Aorta (tissue), 5 donors: ENCODE measurements at regions not wholly inside any gene's neighbourhood (a gene's known extent, or its start where the extent isn't known, plus 50 kb on each side); places are given as distances from the start of the nearest gene placed in this dataset.
"Not testable (repeated sequence)": the region's sequence is repeated elsewhere in the genome, so short reads cannot be mapped to it uniquely, and the experiment has no call there.

Source experiments
- ATAC-seq: fragments of 200-7000 bp; cut with Tn5 transposase; one replicate; pipeline ENCODE4 v1.9.1; 2022; ENCODE audit warnings: moderate library complexity; ENCODE audit not compliant: low FRiP score
- DNase-seq, 2 donors: peaks; one replicate each; pipeline ENCODE4 v3.0.0-alpha.2; 2020
- H3K27ac ChIP-seq, 2 donors: one replicate each; pipeline ENCODE4 v1.5.1; 2013; ENCODE audit warnings: low read length in 2 of 2, mild to moderate bottlenecking in 2 of 2, moderate library complexity in 2 of 2, control low read depth in 1 of 2, inconsistent platforms in 1 of 2, low read depth in 1 of 2
- H3K27me3 ChIP-seq, 2 donors: one replicate each; pipeline ENCODE4 v1.6.1; 2013; ENCODE audit warnings: control low read depth in 1 of 2, low read length in 1 of 2, mild to moderate bottlenecking in 1 of 2, moderate library complexity in 1 of 2; ENCODE audit not compliant: insufficient read depth in 2 of 2, control insufficient read depth in 1 of 2
- H3K36me3 ChIP-seq, 2 donors: one replicate each; pipeline ENCODE4 v1.6.1; 2013; ENCODE audit warnings: control low read depth in 1 of 2, low read length in 1 of 2, mild to moderate bottlenecking in 1 of 2; ENCODE audit not compliant: insufficient read depth in 2 of 2, control insufficient read depth in 1 of 2
- H3K4me1 ChIP-seq, 2 donors: one replicate each; pipeline ENCODE4 v1.6.1; 2013; ENCODE audit warnings: low read length in 2 of 2, control low read depth in 1 of 2, mild to moderate bottlenecking in 1 of 2, moderate library complexity in 1 of 2; ENCODE audit not compliant: insufficient read depth in 2 of 2, control insufficient read depth in 1 of 2
- H3K4me3 ChIP-seq, 2 donors: one replicate each; pipeline ENCODE4 v1.5.1; 2013; ENCODE audit warnings: low read length in 2 of 2, control low read depth in 1 of 2, mild to moderate bottlenecking in 1 of 2
- H3K9me3 ChIP-seq: one replicate; pipeline ENCODE4 v1.6.1; 2013; ENCODE audit warnings: mild to moderate bottlenecking, low read length; ENCODE audit not compliant: control insufficient read depth
- WGBS, 2 donors: extraction: QIAGEN DNeasy Blood & Tissue Kit; methylation state at CpG; one replicate each; pipeline ENCODE4 v1.1.7; 2013; 5-methylcytosine and 5-hydroxymethylcytosine counted together
- intact Hi-C, 2 donors: fragments of 100-400 bp; cut with DNase I; formaldehyde crosslinking; loops; one replicate each; pipeline versions ENCODE4 v1.14.2 to v1.15.0; 2022
- donor health status: healthy with polysubstance abuse.
- donor health status: Bipolar disorder and iron deficiency.
- donor health status: DM: no; HTN: no; CAD: no.
- donor health status: DM: no; HTN: no; CAD: no.
- donor health status: DM: yes; HTN: yes; CAD: no.

DNA sequence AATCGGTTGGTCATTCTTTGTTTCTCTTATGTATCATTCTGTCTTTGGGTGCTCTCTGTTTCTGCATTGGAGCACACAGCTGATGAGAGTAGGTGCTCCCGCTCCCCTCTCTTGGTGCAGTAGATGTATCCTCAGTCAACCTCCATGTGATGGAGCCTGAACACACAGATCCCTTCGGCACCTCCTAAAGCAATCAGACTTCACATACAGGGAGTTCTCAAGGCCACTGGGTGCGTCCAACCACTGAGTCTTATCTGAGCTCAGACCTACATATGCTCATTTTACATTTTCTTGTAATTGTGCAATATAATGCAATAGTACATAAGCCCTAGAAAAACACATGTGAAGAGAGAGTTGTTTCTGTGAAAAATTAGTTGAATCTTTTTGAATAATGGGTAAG, 198.1 kb upstream of the ATP10A start:
- 84 to 90% methylated on average over 4 of the region's 4 CpGs for WGBS, 2 donors
- ATAC-seq (no peak), DNase-seq (no peak)
- intact Hi-C loops, result loop anchor here in 1 of 2 donors (10.0 kb wide), 1 partner anchor 56 kb away; no protein-coding TSS in a partner anchor
- H3K9me3 ChIP-seq, result peaks cover 2% of the 10 kb centered on the region
- H3K4me3 ChIP-seq, result no peak overlapping the region
- H3K36me3 ChIP-seq, result no peaks in the 10 kb centered on the region
- H3K27ac ChIP-seq, result no peak overlapping the region
- H3K27me3 ChIP-seq, result peaks cover 0 to 2% of the 10 kb centered on the region in 2 donors
- no peaks in the 10 kb centered on the region for H3K4me1 ChIP-seq

DNA sequence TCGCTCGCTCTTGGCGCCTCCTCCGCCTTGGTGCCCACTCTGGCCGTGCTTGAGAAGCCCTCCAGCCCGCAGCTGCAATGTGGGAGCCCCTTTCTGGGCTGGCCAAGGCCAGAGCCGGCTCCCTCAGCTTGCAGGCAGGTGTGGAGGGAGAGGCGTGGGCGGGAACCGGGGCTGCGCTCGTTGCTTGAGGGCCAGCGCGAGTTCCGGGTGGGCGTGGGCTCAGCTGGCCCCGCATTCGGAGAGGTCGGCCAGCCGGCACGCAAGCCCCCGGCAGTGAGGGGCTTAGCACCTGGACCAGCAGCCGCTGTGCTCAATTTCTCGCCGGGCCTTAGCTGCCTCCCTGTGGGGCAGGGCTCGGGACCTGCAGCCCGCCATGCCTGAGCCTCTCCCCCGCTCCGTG, 193.6 kb upstream of the ATP10A start:
- ATAC-seq, H3K9me3 ChIP-seq, H3K36me3 ChIP-seq, H3K27me3 ChIP-seq, intact Hi-C loops, DNase-seq, H3K27ac ChIP-seq, H3K4me3 ChIP-seq, H3K4me1 ChIP-seq: not testable (repeated sequence)
- WGBS, 2 donors, result 93 to 96% methylated on average over 24 to 29 of the region's 29 CpGs

DNA sequence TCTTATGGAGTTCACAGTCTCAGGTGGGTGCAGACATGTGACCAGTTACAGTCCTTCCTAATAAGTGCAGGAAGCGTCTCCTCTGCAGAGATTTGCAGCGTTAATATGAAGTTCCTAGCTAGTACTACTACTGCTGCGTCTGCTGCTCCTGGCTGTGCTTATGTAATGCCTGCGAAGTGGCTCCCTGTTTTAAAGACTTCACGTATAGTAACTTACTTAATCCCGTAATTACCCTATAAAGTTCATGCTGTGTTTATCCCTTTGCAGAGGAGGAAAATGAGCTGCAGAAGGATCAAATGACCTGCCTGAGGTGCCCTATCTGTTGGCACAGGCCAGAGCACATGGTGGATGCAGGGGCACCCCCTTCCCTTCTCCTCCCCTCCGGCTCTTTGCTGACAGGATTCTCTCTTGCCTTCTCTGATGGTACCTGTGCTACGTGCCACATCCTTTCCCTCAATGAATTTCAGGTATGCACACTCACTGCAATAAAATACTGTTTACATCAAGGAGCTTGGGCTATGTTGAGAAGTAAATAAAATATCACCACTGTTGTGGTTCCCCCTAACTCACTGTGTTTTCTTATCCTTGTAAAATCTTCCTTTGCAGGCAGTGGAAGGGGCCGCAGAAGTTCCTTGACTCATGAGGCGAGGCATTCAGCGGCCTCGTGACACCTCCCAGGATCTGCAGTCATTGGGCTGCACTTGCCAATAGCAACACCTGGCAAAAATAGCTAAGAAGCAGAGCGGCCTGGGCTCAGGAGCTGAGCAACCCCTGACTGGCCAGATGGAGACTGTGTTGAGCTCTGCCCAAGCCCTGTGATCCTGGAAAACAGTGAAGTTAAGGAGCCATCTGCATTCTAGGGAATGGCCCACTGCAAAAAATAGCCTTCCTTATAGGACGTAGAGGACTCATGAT, 188.9 kb upstream of the ATP10A start:
- Histone ChIP-seq H3K27me3 (no peaks in the 10 kb centered on the region), H3K9me3 (no peaks in the 10 kb centered on the region), H3K36me3 (no peaks in the 10 kb centered on the region), H3K4me1 (no peaks in the 10 kb centered on the region), H3K4me3 (peak overlapping the region in 1 of 2 donors; percentile 4), H3K27ac (peak overlapping the region in 1 of 2 donors; percentile 37)
- intact Hi-C loops, result loop anchor here in 1 of 2 donors (1.0 kb wide), 1 partner anchor 30 kb away; no protein-coding TSS in a partner anchor
- 22 to 41% methylated on average over 14 of the region's 14 CpGs for WGBS, 2 donors
- peak; percentile 91 for ATAC-seq
- peak; percentile 87 to 89 for DNase-seq

DNA sequence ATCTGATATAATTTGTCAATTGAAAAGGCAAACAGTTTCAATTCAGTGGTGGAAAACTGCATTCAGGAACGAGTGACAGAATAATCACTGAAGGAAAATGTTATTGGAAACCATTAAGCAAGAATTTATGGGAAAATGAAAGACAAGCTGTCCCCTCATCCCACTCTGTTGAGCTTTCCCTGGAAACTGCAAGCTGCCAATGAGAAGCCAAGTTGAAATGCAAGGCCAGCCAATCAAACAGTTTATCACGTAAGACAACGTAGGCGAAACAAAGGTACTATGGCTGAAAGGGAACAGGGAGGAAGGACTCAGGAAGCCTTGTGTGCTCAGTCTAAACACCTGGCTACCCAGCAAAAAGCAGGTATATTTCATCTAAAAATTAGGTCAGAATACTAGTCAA, 187.9 kb upstream of the ATP10A start:
- Histone ChIP-seq H3K27ac (no peak overlapping the region), H3K4me1 (no peaks in the 10 kb centered on the region), H3K4me3 (no peak overlapping the region), H3K27me3 (no peaks in the 10 kb centered on the region), H3K9me3 (no peaks in the 10 kb centered on the region), H3K36me3 (no peaks in the 10 kb centered on the region)
- intact Hi-C loops, result loop anchor here in 1 of 2 donors (1.0 kb wide), 1 partner anchor 31 kb away; no protein-coding TSS in a partner anchor
- ATAC-seq (no peak), DNase-seq (no peak)
- 63 to 95% methylated on average over 4 of the region's 4 CpGs for WGBS, 2 donors

DNA sequence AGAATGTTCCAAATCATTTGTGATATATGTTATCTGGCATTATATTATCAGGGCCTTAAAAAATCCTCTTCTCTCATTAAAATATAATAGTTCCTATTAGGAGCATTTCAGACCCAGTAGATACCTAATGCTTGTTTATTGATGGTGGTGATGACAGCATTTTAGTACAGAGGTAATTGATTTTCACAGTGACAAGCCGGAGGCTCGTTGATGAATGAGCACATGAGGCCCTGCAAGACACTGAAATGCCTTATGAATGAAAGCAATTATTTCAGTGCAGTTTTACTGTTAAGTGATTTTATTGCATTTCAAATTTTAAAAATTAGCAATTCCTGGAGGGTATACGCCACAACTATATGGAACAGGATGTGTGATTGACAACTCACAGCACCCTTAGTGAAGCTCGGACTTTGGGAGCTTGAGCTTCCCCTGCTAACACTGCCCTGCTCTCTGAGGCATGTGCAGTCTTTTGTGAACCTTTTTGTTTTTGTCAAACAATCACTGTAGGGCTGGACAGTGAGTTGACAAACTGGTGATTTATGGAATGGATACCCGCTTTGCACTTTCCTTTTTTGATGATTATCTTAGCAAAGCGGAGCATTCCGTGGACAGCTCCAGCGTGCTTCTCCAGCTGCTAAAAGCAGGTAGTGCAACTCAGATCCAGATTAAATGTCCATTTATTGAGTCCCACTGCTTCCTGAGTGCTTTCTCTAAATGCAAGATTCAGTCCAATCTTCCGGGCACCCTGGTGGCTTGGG, 187.0 kb upstream of the ATP10A start:
- ATAC-seq (no peak), DNase-seq (no peak)
- H3K27me3 ChIP-seq, result no peaks in the 10 kb centered on the region
- no peaks in the 10 kb centered on the region for H3K36me3 ChIP-seq
- H3K27ac ChIP-seq, result no peak overlapping the region
- no peaks in the 10 kb centered on the region for H3K4me1 ChIP-seq
- WGBS, 2 donors, result 91 to 95% methylated on average over 9 of the region's 9 CpGs
- H3K9me3 ChIP-seq, result no peaks in the 10 kb centered on the region
- intact Hi-C loops, result loop anchor here in 1 of 2 donors (10.0 kb wide), 1 partner anchor 205 kb away; no protein-coding TSS in a partner anchor
- no peak overlapping the region for H3K4me3 ChIP-seq

DNA sequence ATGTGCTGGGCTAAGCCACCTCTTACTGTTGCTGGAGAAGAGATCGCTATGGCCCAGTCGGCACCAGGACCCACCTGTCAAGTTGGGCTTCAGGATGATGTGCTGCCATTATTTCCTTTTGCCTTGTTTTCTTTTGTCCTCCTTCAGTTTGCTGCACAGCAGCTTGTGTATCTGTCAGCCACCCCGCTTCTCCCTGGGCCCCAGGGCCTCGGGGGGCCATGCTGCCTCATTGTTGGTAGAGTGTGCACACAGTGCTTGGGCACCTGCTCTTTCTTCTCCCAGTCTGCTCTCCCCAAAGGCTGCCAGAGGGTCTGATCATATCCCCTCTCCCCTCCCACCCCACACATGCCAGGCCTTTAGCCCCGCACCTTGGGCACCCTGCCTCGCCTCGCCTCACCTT, 185.5 kb upstream of the ATP10A start:
- intact Hi-C loops, result loop anchor here in 1 of 2 donors (10.0 kb wide), 1 partner anchor 206 kb away; no protein-coding TSS in a partner anchor
- Histone ChIP-seq H3K36me3 (no peaks in the 10 kb centered on the region), H3K27me3 (no peaks in the 10 kb centered on the region), H3K4me1 (no peaks in the 10 kb centered on the region), H3K27ac (no peak overlapping the region), H3K4me3 (no peak overlapping the region), H3K9me3 (no peaks in the 10 kb centered on the region)
- DNase-seq, result no peak
- WGBS, 2 donors, result 95 to 99% methylated on average over 7 of the region's 7 CpGs
- ATAC-seq, result no peak

DNA sequence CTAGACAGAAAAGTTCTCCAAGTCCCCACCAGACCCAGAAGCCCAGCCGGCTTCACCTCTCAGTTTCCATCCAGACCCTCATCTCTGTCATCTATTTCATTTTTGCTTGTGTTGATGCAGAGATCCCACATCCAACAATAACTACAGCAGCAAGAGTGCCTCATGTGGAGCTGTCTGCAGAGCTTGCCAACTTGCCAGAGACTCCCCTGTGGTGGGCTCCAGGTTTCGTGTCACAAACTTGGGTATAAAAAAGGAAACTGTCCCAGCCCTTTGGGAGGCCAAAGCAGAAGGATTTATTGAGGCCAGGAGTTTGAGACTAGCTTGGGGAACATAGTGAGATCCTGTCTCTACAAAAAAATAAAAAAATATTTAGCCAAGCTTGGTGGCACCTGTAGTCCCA, 182.4 kb upstream of the ATP10A start:
- intact Hi-C loops, result loop anchor here in 1 of 2 donors (10.0 kb wide), 1 partner anchor 209 kb away; no protein-coding TSS in a partner anchor
- H3K36me3 ChIP-seq, result no peaks in the 10 kb centered on the region
- WGBS, 2 donors, result 78 to 85% methylated on average over 2 of the region's 2 CpGs
- H3K4me3 ChIP-seq, result no peak overlapping the region
- no peaks in the 10 kb centered on the region for H3K27me3 ChIP-seq
- ATAC-seq (no peak), DNase-seq (no peak)
- no peaks in the 10 kb centered on the region for H3K4me1 ChIP-seq
- no peak overlapping the region for H3K27ac ChIP-seq
- no peaks in the 10 kb centered on the region for H3K9me3 ChIP-seq

DNA sequence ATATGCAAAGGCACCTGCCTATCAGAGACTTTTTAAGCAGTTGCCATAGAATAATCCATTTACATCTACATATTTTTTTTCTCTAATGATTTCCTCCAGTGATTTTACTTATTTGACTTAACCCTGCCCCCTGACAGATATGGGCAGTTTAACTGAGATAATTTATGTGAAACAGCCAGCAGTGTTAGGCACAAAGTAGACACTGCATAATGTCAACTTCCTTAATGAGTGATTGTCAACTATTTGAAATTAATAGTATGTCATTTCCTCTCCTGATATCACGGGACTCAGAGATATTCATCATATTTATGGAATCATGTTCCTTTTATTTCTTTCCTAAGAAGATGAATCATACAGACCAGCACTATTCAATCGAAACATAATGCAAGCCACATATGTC, 179.9 kb upstream of the ATP10A start:
- intact Hi-C loops, result loop anchor here in 1 of 2 donors (10.0 kb wide), 1 partner anchor 212 kb away; no protein-coding TSS in a partner anchor
- WGBS, 2 donors, result 40 to 41% methylated on average over 2 of the region's 2 CpGs
- no peak for ATAC-seq

More for the DNA sequence above, 179.9 kb upstream of the ATP10A start:
- H3K4me1 ChIP-seq, result no peaks in the 10 kb centered on the region
- H3K27ac ChIP-seq, result no peak overlapping the region
- H3K36me3 ChIP-seq, result no peaks in the 10 kb centered on the region
- no peaks in the 10 kb centered on the region for H3K27me3 ChIP-seq
- no peak overlapping the region for H3K4me3 ChIP-seq
- no peaks in the 10 kb centered on the region for H3K9me3 ChIP-seq
- DNase-seq, result no peak
